Trophoblast cell (in vitro differentiated cells and primary cell): ENCODE measurements at regions not wholly inside any gene's neighbourhood (a gene's known extent, or its start where the extent isn't known, plus 50 kb on each side); places are given as distances from the start of the nearest gene placed in this dataset.

Experiments
- DNase-seq, 2 donors: peaks; one replicate each; pipeline ENCODE4 v3.0.0-alpha.2; 2016
- H2AFZ ChIP-seq: 2 replicates; pipeline ENCODE4 v1.6.1; 2013; ENCODE audit warnings: low read length, moderate library complexity, mild to moderate bottlenecking; ENCODE audit not compliant: insufficient read depth, poor library complexity
- H2AK5ac ChIP-seq: 2 replicates; pipeline ENCODE4 v1.6.1; 2013; ENCODE audit warnings: mild to moderate bottlenecking, low read length
- H2BK120ac ChIP-seq: 2 replicates; pipeline ENCODE4 v1.6.1; 2013; ENCODE audit warnings: low read length, mild to moderate bottlenecking, moderate library complexity; ENCODE audit not compliant: insufficient read depth, poor library complexity
- H2BK12ac ChIP-seq: 2 replicates; pipeline ENCODE4 v1.6.1; 2013; ENCODE audit warnings: mild to moderate bottlenecking, low read length, moderate library complexity
- H2BK5ac ChIP-seq: 2 replicates; pipeline ENCODE4 v1.6.1; 2013; ENCODE audit warnings: low read length, low read depth, moderate library complexity, mild to moderate bottlenecking; ENCODE audit not compliant: poor library complexity
- H3K14ac ChIP-seq: 2 replicates; pipeline ENCODE4 v1.6.1; 2013; ENCODE audit warnings: mild to moderate bottlenecking, low read length
- H3K18ac ChIP-seq: 2 replicates; pipeline ENCODE4 v1.6.1; 2013; ENCODE audit warnings: mild to moderate bottlenecking, low read length
- H3K23ac ChIP-seq: 2 replicates; pipeline ENCODE4 v1.6.1; 2013; ENCODE audit warnings: low read length
- H3K27ac ChIP-seq: 2 replicates; pipeline ENCODE4 v1.5.1; 2013; ENCODE audit warnings: low read depth, mild to moderate bottlenecking, inconsistent platforms, low read length, moderate library complexity
- H3K27me3 ChIP-seq: 2 replicates; pipeline ENCODE4 v1.6.1; 2013; ENCODE audit warnings: inconsistent platforms, mild to moderate bottlenecking, low read length, moderate library complexity; ENCODE audit not compliant: insufficient read depth
- H3K36me3 ChIP-seq, 2 experiments: 1 replicate in 1 of 2; 2 replicates in 1 of 2; pipeline ENCODE4 v1.6.1; 2013; ENCODE audit warnings: low read length in 2 of 2, mild to moderate bottlenecking in 2 of 2, moderate library complexity in 1 of 2; ENCODE audit not compliant: insufficient read depth in 2 of 2, control insufficient read depth in 1 of 2
- H3K4ac ChIP-seq: 2 replicates; pipeline ENCODE4 v1.6.1; 2013; ENCODE audit warnings: low read depth, mild to moderate bottlenecking, low read length, moderate library complexity
- H3K4me1 ChIP-seq, 2 experiments: 1 replicate in 1 of 2; 2 replicates in 1 of 2; pipeline ENCODE4 v1.6.1; 2013; ENCODE audit warnings: low read length in 2 of 2, mild to moderate bottlenecking in 2 of 2, moderate library complexity in 1 of 2; ENCODE audit not compliant: insufficient read depth in 2 of 2, control insufficient read depth in 1 of 2
- H3K4me2 ChIP-seq: 2 replicates; pipeline ENCODE4 v1.6.1; 2013; ENCODE audit warnings: inconsistent platforms, mild to moderate bottlenecking, low read length, moderate library complexity
- H3K4me3 ChIP-seq: 2 replicates; pipeline ENCODE4 v1.5.1; 2013; ENCODE audit warnings: mild to moderate bottlenecking, low read depth, low read length, inconsistent platforms
- H3K79me1 ChIP-seq: one replicate; pipeline ENCODE4 v1.6.1; 2013; ENCODE audit warnings: low read length
- H3K79me2 ChIP-seq: 2 replicates; pipeline ENCODE4 v1.6.1; 2013; ENCODE audit warnings: low read length, mild to moderate bottlenecking; ENCODE audit not compliant: control insufficient read depth, insufficient read depth, poor library complexity
- H3K9ac ChIP-seq: 2 replicates; pipeline ENCODE4 v1.6.1; 2013; ENCODE audit warnings: mild to moderate bottlenecking, low read length
- H3K9me3 ChIP-seq: 2 replicates; pipeline ENCODE4 v1.6.1; 2013; ENCODE audit warnings: low read depth, mild to moderate bottlenecking, control low read depth, inconsistent platforms, low read length; ENCODE audit not compliant: insufficient read depth
- H4K12ac ChIP-seq: 2 replicates; pipeline ENCODE4 v1.6.1; 2013; ENCODE audit warnings: low read depth, mild to moderate bottlenecking, low read length, moderate library complexity
- H4K8ac ChIP-seq: 2 replicates; pipeline ENCODE4 v1.6.1; 2013; ENCODE audit warnings: low read depth, mild to moderate bottlenecking, low read length, moderate library complexity
- H4K91ac ChIP-seq: one replicate; pipeline ENCODE4 v1.6.1; 2013; ENCODE audit warnings: low read depth, mild to moderate bottlenecking, low read length, moderate library complexity
- WGBS: extraction: QIAGEN DNeasy Blood & Tissue Kit; methylation state at CpG from one replicate; pipeline ENCODE4 v1.1.7; 2013; ENCODE audit warnings: missing lambda C conversion rate; ENCODE audit not compliant: insufficient read length, insufficient coverage; ENCODE audit errors: extremely low coverage; 5-methylcytosine and 5-hydroxymethylcytosine counted together

- Histone ChIP-seq H3K79me2 (no peaks in the 10 kb centered on the region), H4K91ac (no peak overlapping the region), H3K36me3 (no peaks in the 10 kb centered on the region), H4K12ac (no peak overlapping the region), H3K27ac (no peak overlapping the region), H2BK5ac (no peak overlapping the region), H3K4ac (no peak overlapping the region), H3K4me2 (no peak overlapping the region), H3K14ac (no peak overlapping the region), H3K27me3 (no peaks in the 10 kb centered on the region), H3K18ac (no peak overlapping the region), H2BK120ac (no peak overlapping the region), H2BK12ac (no peak overlapping the region), H3K23ac (no peak overlapping the region), H3K79me1 (no peaks in the 10 kb centered on the region), H3K9ac (no peak overlapping the region), H4K8ac (no peak overlapping the region), H3K9me3 (peaks cover 2% of the 10 kb centered on the region), H3K4me3 (no peak overlapping the region), H3K4me1 (peaks cover 2 to 5% of the 10 kb centered on the region in 2 experiments), H2AK5ac (no peak overlapping the region), H2AFZ (no peak overlapping the region)
- WGBS: no CpG with 5 or more reads among the region's 6 CpGs
- DNase-seq: no peak
These were observed 506.4 kb upstream of the ADAMTS9 start for GRCh38 chr3:65194047-65194714.

GRCh38 chr3:65193531-65193930 is 505.7 kb upstream of the ADAMTS9 start:
- Histone ChIP-seq H3K27ac (no peak overlapping the region), H4K91ac (no peak overlapping the region), H3K4me2 (no peak overlapping the region), H3K79me1 (no peaks in the 10 kb centered on the region), H3K4me3 (no peak overlapping the region), H2BK120ac (no peak overlapping the region), H2BK5ac (no peak overlapping the region), H3K4ac (no peak overlapping the region), H3K79me2 (no peaks in the 10 kb centered on the region), H3K9ac (no peak overlapping the region), H3K27me3 (no peaks in the 10 kb centered on the region), H3K9me3 (peaks cover 2% of the 10 kb centered on the region), H4K8ac (no peak overlapping the region), H2AK5ac (no peak overlapping the region), H3K4me1 (peaks cover 2 to 5% of the 10 kb centered on the region in 2 experiments), H2AFZ (no peak overlapping the region), H2BK12ac (no peak overlapping the region), H3K36me3 (no peaks in the 10 kb centered on the region), H3K23ac (no peak overlapping the region), H4K12ac (no peak overlapping the region), H3K14ac (no peak overlapping the region), H3K18ac (no peak overlapping the region)
- no peak for DNase-seq
- no CpG with 5 or more reads among the region's 9 CpGs for WGBS

GRCh38 chr3:65190111-65190510 is 502.3 kb upstream of the ADAMTS9 start:
- Histone ChIP-seq H3K4me1 (no peaks in the 10 kb centered on the region), H4K12ac (no peak overlapping the region), H3K27ac (no peak overlapping the region), H2BK12ac (no peak overlapping the region), H2BK5ac (no peak overlapping the region), H2BK120ac (no peak overlapping the region), H3K79me1 (no peaks in the 10 kb centered on the region), H2AK5ac (no peak overlapping the region), H2AFZ (no peak overlapping the region), H4K91ac (no peak overlapping the region), H3K4ac (no peak overlapping the region), H3K79me2 (no peaks in the 10 kb centered on the region), H3K18ac (no peak overlapping the region), H3K9ac (no peak overlapping the region), H3K27me3 (no peaks in the 10 kb centered on the region), H3K23ac (no peak overlapping the region), H3K9me3 (peaks cover 3% of the 10 kb centered on the region), H4K8ac (no peak overlapping the region), H3K36me3 (no peaks in the 10 kb centered on the region), H3K4me2 (no peak overlapping the region), H3K4me3 (no peak overlapping the region), H3K14ac (no peak overlapping the region)
- no peak for DNase-seq
- no CpG with 5 or more reads among the region's 1 CpG for WGBS

- Histone ChIP-seq H3K18ac (no peak overlapping the region), H2BK120ac (no peak overlapping the region), H3K4ac (no peak overlapping the region), H3K79me1 (peaks cover 2% of the 10 kb centered on the region), H4K91ac (no peak overlapping the region), H4K8ac (no peak overlapping the region), H3K9me3 (peaks cover 3% of the 10 kb centered on the region), H3K27me3 (no peaks in the 10 kb centered on the region), H4K12ac (no peak overlapping the region), H3K14ac (no peak overlapping the region), H3K36me3 (no peaks in the 10 kb centered on the region), H2BK12ac (no peak overlapping the region), H3K23ac (no peak overlapping the region), H3K27ac (no peak overlapping the region), H2AK5ac (no peak overlapping the region), H3K9ac (no peak overlapping the region), H3K79me2 (no peaks in the 10 kb centered on the region), H3K4me3 (no peak overlapping the region), H3K4me1 (peaks cover 0 to 3% of the 10 kb centered on the region in 2 experiments), H2AFZ (no peak overlapping the region), H2BK5ac (no peak overlapping the region), H3K4me2 (no peak overlapping the region)
- WGBS: no CpG with 5 or more reads among the region's 2 CpGs
- DNase-seq: no peak
These were observed 498.5 kb upstream of the ADAMTS9 start for GRCh38 chr3:65186268-65186667.
